ENCODE measurements at regions not wholly inside any gene's neighbourhood (a gene's known extent, or its start where the extent isn't known, plus 50 kb on each side); places are given as distances from the start of the nearest gene placed in this dataset.

DNA sequence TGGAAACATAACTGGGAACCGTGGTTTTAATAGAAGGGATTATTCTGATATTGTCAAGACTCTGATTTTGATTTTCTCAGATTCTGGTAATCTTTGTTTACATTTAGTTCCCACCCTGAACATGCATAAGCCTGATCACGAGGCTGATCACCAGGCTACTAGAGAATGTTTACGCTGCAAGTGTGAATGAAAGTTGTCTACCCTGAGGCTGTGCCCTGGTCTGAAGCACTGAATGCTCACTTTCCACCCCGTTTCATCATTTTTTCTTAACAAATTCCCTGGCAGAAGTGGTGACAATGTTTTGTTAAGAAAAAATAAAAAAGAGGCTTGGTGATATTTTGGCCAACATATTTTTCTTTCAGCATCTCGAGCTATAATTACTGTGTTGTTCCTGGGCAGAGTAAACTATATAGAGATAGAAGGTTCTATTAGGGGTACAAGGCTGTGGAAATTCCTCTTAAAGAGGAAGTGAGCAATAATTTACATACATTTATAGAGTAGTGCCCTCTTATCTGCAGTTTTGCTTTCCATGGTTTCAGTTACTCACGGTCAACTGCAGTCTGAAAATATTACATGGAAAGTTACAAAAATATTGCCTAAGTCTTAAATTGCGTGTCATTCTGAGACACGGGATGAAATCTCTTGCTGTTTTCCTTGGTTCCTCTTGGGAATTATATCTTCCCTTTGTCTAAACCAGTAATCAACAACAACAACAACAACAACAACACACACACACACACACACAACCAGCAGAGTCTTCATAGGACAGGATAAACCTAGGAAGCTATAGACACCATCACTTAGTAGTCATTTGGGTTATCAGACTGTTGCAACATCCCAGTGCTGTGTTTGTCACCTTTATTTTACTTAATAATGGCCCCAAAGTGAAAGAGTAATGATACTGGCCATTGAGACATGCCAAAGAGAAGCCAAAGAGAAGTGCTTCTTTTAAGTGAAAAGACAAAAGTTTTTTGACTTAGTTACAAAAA, 566.6 kb upstream of the CITED2 start:
- TF ChIP-seq, protein P1, sequence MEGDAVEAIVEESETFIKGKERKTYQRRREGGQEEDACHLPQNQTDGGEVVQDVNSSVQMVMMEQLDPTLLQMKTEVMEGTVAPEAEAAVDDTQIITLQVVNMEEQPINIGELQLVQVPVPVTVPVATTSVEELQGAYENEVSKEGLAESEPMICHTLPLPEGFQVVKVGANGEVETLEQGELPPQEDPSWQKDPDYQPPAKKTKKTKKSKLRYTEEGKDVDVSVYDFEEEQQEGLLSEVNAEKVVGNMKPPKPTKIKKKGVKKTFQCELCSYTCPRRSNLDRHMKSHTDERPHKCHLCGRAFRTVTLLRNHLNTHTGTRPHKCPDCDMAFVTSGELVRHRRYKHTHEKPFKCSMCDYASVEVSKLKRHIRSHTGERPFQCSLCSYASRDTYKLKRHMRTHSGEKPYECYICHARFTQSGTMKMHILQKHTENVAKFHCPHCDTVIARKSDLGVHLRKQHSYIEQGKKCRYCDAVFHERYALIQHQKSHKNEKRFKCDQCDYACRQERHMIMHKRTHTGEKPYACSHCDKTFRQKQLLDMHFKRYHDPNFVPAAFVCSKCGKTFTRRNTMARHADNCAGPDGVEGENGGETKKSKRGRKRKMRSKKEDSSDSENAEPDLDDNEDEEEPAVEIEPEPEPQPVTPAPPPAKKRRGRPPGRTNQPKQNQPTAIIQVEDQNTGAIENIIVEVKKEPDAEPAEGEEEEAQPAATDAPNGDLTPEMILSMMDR (IDR thresholded peaks at IDR 0.05; ENCODE audit: poor library complexity): no peak
- TF ChIP-seq EZH2 (IDR thresholded peaks at IDR 0.05; ENCODE audit: borderline replicate concordance) (no peak), EZH2phosphoT487 (IDR thresholded peaks at IDR 0.05; ENCODE audit: low read depth, severe bottlenecking, unreplicated experiment) (no peak)

Measured in hepatocyte (in vitro differentiated cells).